HEK293 (cell line): ENCODE measurements at regions not wholly inside any gene's neighbourhood (a gene's known extent, or its start where the extent isn't known, plus 50 kb on each side); places are given as distances from the start of the nearest gene placed in this dataset.

Source experiments
- ZEB2 ChIP-seq: fragments of 450-650 bp; formaldehyde crosslinking; IDR thresholded peaks from 2 replicates; pipeline ENCODE4 v1.5.1; 2016; ENCODE audit warnings: missing biosample characterization, missing genetic modification characterization
- ZNF239 ChIP-seq: fragments of 450-650 bp; formaldehyde crosslinking; IDR thresholded peaks from 2 replicates; pipeline ENCODE4 v1.5.1; 2016; ENCODE audit warnings: missing biosample characterization, missing genetic modification characterization
- ZNF530 ChIP-seq: fragments of 450-650 bp; formaldehyde crosslinking; IDR thresholded peaks from 2 replicates; pipeline ENCODE4 v1.5.1; 2016; ENCODE audit warnings: low read depth, missing biosample characterization, missing genetic modification characterization
- ZNF624 ChIP-seq: fragments of 450-650 bp; formaldehyde crosslinking; IDR thresholded peaks from 2 replicates; pipeline ENCODE4 v1.5.1; 2017; ENCODE audit warnings: missing biosample characterization, missing genetic modification characterization
- ZNF670 ChIP-seq: fragments of 450-650 bp; formaldehyde crosslinking; IDR thresholded peaks from 2 replicates; pipeline ENCODE4 v1.5.1; 2016; ENCODE audit warnings: missing biosample characterization, missing genetic modification characterization, low read depth
- ZNF777 ChIP-seq: fragments of 450-650 bp; formaldehyde crosslinking; IDR thresholded peaks from 2 replicates; pipeline ENCODE4 v1.5.1; 2017; ENCODE audit warnings: missing biosample characterization, missing genetic modification characterization, borderline replicate concordance
- TF ChIP-seq, protein P1 (sequence below): fragments of 450-650 bp; formaldehyde crosslinking; IDR thresholded peaks from 2 replicates; pipeline ENCODE4 v1.5.1; 2016; ENCODE audit warnings: missing biosample characterization, missing genetic modification characterization, low read depth
- TF ChIP-seq, protein P2 (sequence below): fragments of 450-650 bp; formaldehyde crosslinking; IDR thresholded peaks from 2 replicates; pipeline ENCODE4 v1.5.1; 2016; ENCODE audit warnings: missing biosample characterization, missing genetic modification characterization
- TF ChIP-seq, protein P3 (sequence below): fragments of 450-650 bp; formaldehyde crosslinking; conservative IDR thresholded peaks from 2 replicates; pipeline ENCODE4 v1.5.1; 2016; ENCODE audit warnings: low read depth, missing biosample characterization, missing genetic modification characterization
- TF ChIP-seq, protein P4 (sequence below): fragments of 450-650 bp; formaldehyde crosslinking; IDR thresholded peaks from 2 replicates; pipeline ENCODE4 v1.5.1; 2016; ENCODE audit warnings: missing biosample characterization, missing genetic modification characterization

DNA sequence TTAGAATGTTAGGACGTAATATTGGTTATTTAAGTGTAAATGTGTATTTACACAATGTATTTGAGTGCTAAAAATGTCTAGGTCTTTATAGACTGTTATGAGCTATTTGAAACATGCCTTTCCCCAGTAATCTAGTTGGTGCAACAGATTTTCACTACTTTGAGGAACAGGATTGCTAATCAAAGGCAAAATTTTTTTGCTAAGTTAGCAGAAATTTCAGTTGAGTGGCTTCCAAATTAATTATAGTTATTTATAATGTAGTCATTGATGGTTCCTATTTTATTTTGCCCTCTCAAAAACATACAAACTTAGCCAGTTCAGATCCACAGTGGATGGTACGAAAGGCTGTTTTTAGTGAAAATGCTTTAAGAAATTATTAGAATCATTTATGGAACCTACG, 78.7 kb upstream of the LYZL2 start:
- TF ChIP-seq, protein P1, sequence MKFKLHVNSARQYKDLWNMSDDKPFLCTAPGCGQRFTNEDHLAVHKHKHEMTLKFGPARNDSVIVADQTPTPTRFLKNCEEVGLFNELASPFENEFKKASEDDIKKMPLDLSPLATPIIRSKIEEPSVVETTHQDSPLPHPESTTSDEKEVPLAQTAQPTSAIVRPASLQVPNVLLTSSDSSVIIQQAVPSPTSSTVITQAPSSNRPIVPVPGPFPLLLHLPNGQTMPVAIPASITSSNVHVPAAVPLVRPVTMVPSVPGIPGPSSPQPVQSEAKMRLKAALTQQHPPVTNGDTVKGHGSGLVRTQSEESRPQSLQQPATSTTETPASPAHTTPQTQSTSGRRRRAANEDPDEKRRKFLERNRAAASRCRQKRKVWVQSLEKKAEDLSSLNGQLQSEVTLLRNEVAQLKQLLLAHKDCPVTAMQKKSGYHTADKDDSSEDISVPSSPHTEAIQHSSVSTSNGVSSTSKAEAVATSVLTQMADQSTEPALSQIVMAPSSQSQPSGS (tag by site-specific recombination): no peak
- TF ChIP-seq, protein P2, sequence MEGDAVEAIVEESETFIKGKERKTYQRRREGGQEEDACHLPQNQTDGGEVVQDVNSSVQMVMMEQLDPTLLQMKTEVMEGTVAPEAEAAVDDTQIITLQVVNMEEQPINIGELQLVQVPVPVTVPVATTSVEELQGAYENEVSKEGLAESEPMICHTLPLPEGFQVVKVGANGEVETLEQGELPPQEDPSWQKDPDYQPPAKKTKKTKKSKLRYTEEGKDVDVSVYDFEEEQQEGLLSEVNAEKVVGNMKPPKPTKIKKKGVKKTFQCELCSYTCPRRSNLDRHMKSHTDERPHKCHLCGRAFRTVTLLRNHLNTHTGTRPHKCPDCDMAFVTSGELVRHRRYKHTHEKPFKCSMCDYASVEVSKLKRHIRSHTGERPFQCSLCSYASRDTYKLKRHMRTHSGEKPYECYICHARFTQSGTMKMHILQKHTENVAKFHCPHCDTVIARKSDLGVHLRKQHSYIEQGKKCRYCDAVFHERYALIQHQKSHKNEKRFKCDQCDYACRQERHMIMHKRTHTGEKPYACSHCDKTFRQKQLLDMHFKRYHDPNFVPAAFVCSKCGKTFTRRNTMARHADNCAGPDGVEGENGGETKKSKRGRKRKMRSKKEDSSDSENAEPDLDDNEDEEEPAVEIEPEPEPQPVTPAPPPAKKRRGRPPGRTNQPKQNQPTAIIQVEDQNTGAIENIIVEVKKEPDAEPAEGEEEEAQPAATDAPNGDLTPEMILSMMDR (tag by site-specific recombination): no peak
- no peak for TF ChIP-seq ZNF624 (tag by site-specific recombination)
- TF ChIP-seq, protein P3, sequence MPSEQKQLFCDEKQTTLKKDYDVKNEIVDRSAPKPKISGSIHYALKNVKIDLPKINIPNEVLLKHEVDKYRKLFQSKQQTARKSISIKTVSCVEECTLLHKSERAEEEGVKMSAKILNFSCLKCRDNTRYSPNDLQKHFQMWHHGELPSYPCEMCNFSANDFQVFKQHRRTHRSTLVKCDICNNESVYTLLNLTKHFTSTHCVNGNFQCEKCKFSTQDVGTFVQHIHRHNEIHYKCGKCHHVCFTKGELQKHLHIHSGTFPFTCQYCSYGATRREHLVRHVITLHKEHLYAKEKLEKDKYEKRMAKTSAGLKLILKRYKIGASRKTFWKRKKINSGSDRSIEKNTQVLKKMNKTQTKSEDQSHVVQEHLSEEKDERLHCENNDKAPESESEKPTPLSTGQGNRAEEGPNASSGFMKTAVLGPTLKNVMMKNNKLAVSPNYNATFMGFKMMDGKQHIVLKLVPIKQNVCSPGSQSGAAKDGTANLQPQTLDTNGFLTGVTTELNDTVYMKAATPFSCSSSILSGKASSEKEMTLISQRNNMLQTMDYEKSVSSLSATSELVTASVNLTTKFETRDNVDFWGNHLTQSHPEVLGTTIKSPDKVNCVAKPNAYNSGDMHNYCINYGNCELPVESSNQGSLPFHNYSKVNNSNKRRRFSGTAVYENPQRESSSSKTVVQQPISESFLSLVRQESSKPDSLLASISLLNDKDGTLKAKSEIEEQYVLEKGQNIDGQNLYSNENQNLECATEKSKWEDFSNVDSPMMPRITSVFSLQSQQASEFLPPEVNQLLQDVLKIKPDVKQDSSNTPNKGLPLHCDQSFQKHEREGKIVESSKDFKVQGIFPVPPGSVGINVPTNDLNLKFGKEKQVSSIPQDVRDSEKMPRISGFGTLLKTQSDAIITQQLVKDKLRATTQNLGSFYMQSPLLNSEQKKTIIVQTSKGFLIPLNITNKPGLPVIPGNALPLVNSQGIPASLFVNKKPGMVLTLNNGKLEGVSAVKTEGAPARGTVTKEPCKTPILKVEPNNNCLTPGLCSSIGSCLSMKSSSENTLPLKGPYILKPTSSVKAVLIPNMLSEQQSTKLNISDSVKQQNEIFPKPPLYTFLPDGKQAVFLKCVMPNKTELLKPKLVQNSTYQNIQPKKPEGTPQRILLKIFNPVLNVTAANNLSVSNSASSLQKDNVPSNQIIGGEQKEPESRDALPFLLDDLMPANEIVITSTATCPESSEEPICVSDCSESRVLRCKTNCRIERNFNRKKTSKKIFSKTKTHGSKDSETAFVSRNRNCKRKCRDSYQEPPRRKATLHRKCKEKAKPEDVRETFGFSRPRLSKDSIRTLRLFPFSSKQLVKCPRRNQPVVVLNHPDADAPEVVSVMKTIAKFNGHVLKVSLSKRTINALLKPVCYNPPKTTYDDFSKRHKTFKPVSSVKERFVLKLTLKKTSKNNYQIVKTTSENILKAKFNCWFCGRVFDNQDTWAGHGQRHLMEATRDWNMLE (tag by site-specific recombination): no peak
- TF ChIP-seq, protein P4, sequence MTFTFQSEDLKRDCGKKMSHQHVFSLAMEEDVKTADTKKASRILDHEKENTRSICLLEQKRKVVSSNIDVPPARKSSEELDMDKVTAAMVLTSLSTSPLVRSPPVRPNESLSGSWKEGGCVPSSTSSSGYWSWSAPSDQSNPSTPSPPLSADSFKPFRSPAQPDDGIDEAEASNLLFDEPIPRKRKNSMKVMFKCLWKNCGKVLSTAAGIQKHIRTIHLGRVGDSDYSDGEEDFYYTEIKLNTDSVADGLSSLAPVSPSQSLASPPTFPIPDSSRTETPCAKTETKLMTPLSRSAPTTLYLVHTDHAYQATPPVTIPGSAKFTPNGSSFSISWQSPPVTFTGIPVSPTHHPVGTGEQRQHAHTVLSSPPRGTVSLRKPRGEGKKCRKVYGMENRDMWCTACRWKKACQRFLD (tag by site-specific recombination): no peak
- TF ChIP-seq ZEB2 (tag by site-specific recombination): no peak
- no peak for TF ChIP-seq ZNF777
- no peak for TF ChIP-seq ZNF530 (tag by site-specific recombination)
- no peak for TF ChIP-seq ZNF239 (tag by site-specific recombination)
- TF ChIP-seq ZNF670 (tag by site-specific recombination): no peak
